Ishikawa (cell line): ENCODE measurements at regions not wholly inside any gene's neighbourhood (a gene's known extent, or its start where the extent isn't known, plus 50 kb on each side); places are given as distances from the start of the nearest gene placed in this dataset.

Experiments used
- CEBPB ChIP-seq: IDR thresholded peaks from 2 replicates; pipeline ENCODE4 v1.6.1; 2012
- CREB1 ChIP-seq: IDR thresholded peaks from 2 replicates; pipeline ENCODE4 v1.6.1; 2012; ENCODE audit warnings: low read depth
- EGR1 ChIP-seq: IDR thresholded peaks from 2 replicates; pipeline ENCODE4 v1.6.1; 2012
- EP300 ChIP-seq: IDR thresholded peaks from 2 replicates; pipeline ENCODE4 v1.6.1; 2012; ENCODE audit warnings: borderline replicate concordance
- FOXM1 ChIP-seq: IDR thresholded peaks from 2 replicates; pipeline ENCODE4 v1.6.1; 2012; ENCODE audit warnings: low read depth, borderline replicate concordance
- MAX ChIP-seq: IDR thresholded peaks from 2 replicates; pipeline ENCODE4 v1.6.1; 2012
- NFIC ChIP-seq: IDR thresholded peaks from 2 replicates; pipeline ENCODE4 v1.6.1; 2012
- RAD21 ChIP-seq: IDR thresholded peaks from 2 replicates; pipeline ENCODE4 v1.6.1; 2012; ENCODE audit warnings: low read depth
- REST ChIP-seq: IDR thresholded peaks from 2 replicates; pipeline ENCODE4 v1.6.1; 2012; ENCODE audit warnings: low read depth, mild to moderate bottlenecking
- TAF1 ChIP-seq: IDR thresholded peaks from 2 replicates; pipeline ENCODE4 v1.6.1; 2012; ENCODE audit warnings: low read depth, mild to moderate bottlenecking
- TCF12 ChIP-seq: IDR thresholded peaks from 2 replicates; pipeline ENCODE4 v1.6.1; 2012; ENCODE audit warnings: low read depth
- TEAD4 ChIP-seq: IDR thresholded peaks from 2 replicates; pipeline ENCODE4 v1.6.1; 2012
- USF1 ChIP-seq: IDR thresholded peaks from 2 replicates; pipeline ENCODE4 v1.6.1; 2012
- YY1 ChIP-seq: IDR thresholded peaks from 2 replicates; pipeline ENCODE4 v1.6.1; 2012; ENCODE audit warnings: low read depth
- ZBTB7A ChIP-seq: IDR thresholded peaks from 2 replicates; pipeline ENCODE4 v1.6.1; 2012; ENCODE audit warnings: low read depth

- no peak for TF ChIP-seq MAX
- TF ChIP-seq USF1 = no peak
- no peak for TF ChIP-seq EP300
- no peak for TF ChIP-seq TCF12
- peak; percentile 71 for TF ChIP-seq NFIC
- TF ChIP-seq CEBPB = no peak
- TF ChIP-seq TAF1 = no peak
These were observed 536.6 kb downstream of the DTWD2 start for GRCh38 chr5:118451697-118452247.

GRCh38 chr5:118450554-118451332, 537.6 kb downstream of the DTWD2 start:
- TF ChIP-seq TCF12 (no peak), MAX (no peak), EP300 (no peak), REST (no peak), USF1 (no peak), TAF1 (no peak), RAD21 (no peak), NFIC (no peak), ZBTB7A (no peak), CREB1 (no peak), EGR1 (no peak), TEAD4 (no peak), YY1 (no peak), CEBPB (no peak), FOXM1 (no peak)

- TF ChIP-seq TCF12 = no peak
- TF ChIP-seq EP300 = no peak
- no peak for TF ChIP-seq REST
These were observed 541.0 kb downstream of the DTWD2 start for GRCh38 chr5:118447350-118447749.

GRCh38 chr5:118441956-118442355, 546.4 kb downstream of the DTWD2 start:
- no peak for TF ChIP-seq TEAD4
- TF ChIP-seq FOXM1 = no peak
- TF ChIP-seq TAF1 = no peak
- TF ChIP-seq EP300 = no peak
- no peak for TF ChIP-seq CEBPB
- TF ChIP-seq REST = no peak
- no peak for TF ChIP-seq RAD21
- TF ChIP-seq NFIC = no peak
- TF ChIP-seq ZBTB7A = no peak
- TF ChIP-seq CREB1 = no peak

- TF ChIP-seq EGR1 (no peak), NFIC (no peak), EP300 (no peak), TCF12 (no peak), CREB1 (no peak), TEAD4 (no peak), CEBPB (no peak)
These were observed 547.3 kb downstream of the DTWD2 start for GRCh38 chr5:118441034-118441433.
